K562 (cell line): ENCODE measurements at regions not wholly inside any gene's neighbourhood (a gene's known extent, or its start where the extent isn't known, plus 50 kb on each side); places are given as distances from the start of the nearest gene placed in this dataset.

ENCODE experiments used
- ATAC-seq: fragments of 200-7000 bp; cut with Tn5 transposase; 3 replicates; pipeline ENCODE4 v1.9.1; 2020; ENCODE audit warnings: moderate library complexity
- BruUV-seq: library from RNA; stranded (reverse); fragments of 400-500 nt; replicated peaks from 2 replicates; lab custom pipeline; 2021; lab: Mats Ljungman, UMichigan
- CTCF ChIA-PET: fragments of 300-600 bp; formaldehyde crosslinking; extraction: SDS; loops from one replicate; lab custom pipeline; 2021; ENCODE audit warnings: low intra/inter-chr PET ratio; lab: Yijun Ruan, JAX
- POLR2A ChIA-PET: fragments of 300-600, 350-650 bp; sonication (Branson Sonifier 250); formaldehyde crosslinking; extraction: SDS; loops from one replicate; lab custom pipeline; 2021; ENCODE audit warnings: antibody characterized with exemption, inconsistent platforms; lab: Yijun Ruan, JAX
- DNase-seq, 4 experiments: peaks; one replicate each; pipeline versions ENCODE4 v3.0.0 to v3.0.0-alpha.2; 2011 to 2018; ENCODE audit warnings: low spot score in 3 of 4, mixed read lengths in 3 of 4; ENCODE audit errors: extremely low read depth in 1 of 4
- FAIRE-seq: peaks from 2 replicates; lab custom pipeline; 2011; peaks lifted over from hg19 to GRCh38; lab: Jason Lieb, UNC
- H2AFZ ChIP-seq: 2 replicates; pipeline ENCODE4 v1.6.0; 2011; ENCODE audit warnings: low read depth, low read length, control low read depth, inconsistent platforms
- H3K27ac ChIP-seq: fragments of 200-600 bp; 3 replicates; pipeline ENCODE4 v1.8.0; 2011; ENCODE audit warnings: low read depth, mild to moderate bottlenecking, control low read depth, inconsistent platforms, low read length, moderate library complexity, mixed read lengths; ENCODE audit errors: extremely low read depth
- H3K27me3 ChIP-seq, 2 experiments: fragments of 300-600 bp in 1 of 2; 2 replicates in 1 of 2; 3 replicates in 1 of 2; pipeline versions ENCODE4 v1.6.0 to v1.8.0; 2011; ENCODE audit warnings: inconsistent platforms in 2 of 2, low read length in 2 of 2, mild to moderate bottlenecking in 1 of 2, mixed read lengths in 1 of 2, moderate library complexity in 1 of 2; ENCODE audit not compliant: control insufficient read depth in 2 of 2, insufficient read depth in 2 of 2
- H3K36me3 ChIP-seq: fragments of 300-600 bp; 3 replicates; pipeline ENCODE4 v1.8.0; 2011; ENCODE audit warnings: mild to moderate bottlenecking, low read length, inconsistent platforms; ENCODE audit not compliant: control insufficient read depth, insufficient read depth
- H3K4me1 ChIP-seq, 2 experiments: fragments of 200-600 bp in 1 of 2; replicated peaks in 1 of 2; 2 replicates in 1 of 2; 3 replicates in 1 of 2; pipeline versions ENCODE4 v1.5.1 to v1.8.0; 2011; ENCODE audit warnings: inconsistent platforms in 2 of 2, low read length in 2 of 2, mild to moderate bottlenecking in 1 of 2, mixed read lengths in 1 of 2, moderate library complexity in 1 of 2; ENCODE audit not compliant: control insufficient read depth in 2 of 2, insufficient read depth in 2 of 2
- H3K4me2 ChIP-seq: 2 replicates; pipeline ENCODE4 v1.6.1; 2011; ENCODE audit warnings: low read length, control low read depth, inconsistent platforms, mixed read lengths; ENCODE audit not compliant: insufficient read depth
- H3K4me3 ChIP-seq: fragments of 200-600 bp; sonication (generic), shearing (Covaris generic); 2 replicates; pipeline ENCODE4 v1.5.1; 2016; ENCODE audit warnings: control low read depth, inconsistent platforms
- H3K79me2 ChIP-seq: fragments of 200-600 bp; 3 replicates; pipeline ENCODE4 v1.8.0; 2011; ENCODE audit warnings: low read length, inconsistent platforms; ENCODE audit not compliant: control insufficient read depth, insufficient read depth
- H3K9ac ChIP-seq, 2 experiments: 2 replicates each; pipeline versions ENCODE4 v1.6.0 to v1.6.1; 2011; ENCODE audit warnings: low read depth in 2 of 2, low read length in 2 of 2, control low read depth in 1 of 2, inconsistent platforms in 1 of 2, mild to moderate bottlenecking in 1 of 2, mixed read lengths in 1 of 2; ENCODE audit not compliant: insufficient read depth in 1 of 2
- H3K9me1 ChIP-seq: one replicate; pipeline ENCODE4 v1.6.0; 2011; ENCODE audit warnings: inconsistent platforms, mild to moderate bottlenecking, low read length, moderate library complexity; ENCODE audit not compliant: control insufficient read depth, insufficient read depth
- H3K9me3 ChIP-seq: replicated peaks from 2 replicates; pipeline ENCODE4 v1.5.1; 2011; ENCODE audit warnings: low read depth, low read length, inconsistent platforms; ENCODE audit not compliant: control insufficient read depth, insufficient read depth
- H4K20me1 ChIP-seq: replicated peaks from 2 replicates; pipeline ENCODE4 v1.6.1; 2011; ENCODE audit warnings: low read length, inconsistent platforms, mixed read lengths; ENCODE audit not compliant: control insufficient read depth, insufficient read depth
- ADNP ChIP-seq: fragments of 200-800 bp; sonication (Bioruptor generic); IDR thresholded peaks from 2 replicates; pipeline ENCODE4 v1.6.1; 2016; ENCODE audit warnings: missing genetic modification characterization, missing compliant biosample characterization
- ARHGAP35 ChIP-seq: fragments of 450-650 bp; IDR thresholded peaks from 2 replicates; pipeline ENCODE4 v1.6.1; 2018; ENCODE audit not compliant: partially characterized antibody
- ATF4 ChIP-seq: fragments of 450-650 bp; formaldehyde crosslinking; IDR thresholded peaks from 2 replicates; pipeline ENCODE4 v1.4.0; 2022; ENCODE audit warnings: mild to moderate bottlenecking, moderate library complexity
- C11orf30 ChIP-seq: fragments of 450-650 bp; IDR thresholded peaks from 2 replicates; pipeline ENCODE4 v1.6.1; 2016; ENCODE audit warnings: low read depth, mild to moderate bottlenecking
- CREB5 ChIP-seq: fragments of 250-450 bp; sonication (Bioruptor Pico); IDR thresholded peaks from 2 replicates; pipeline ENCODE4 v1.5.0; 2020; ENCODE audit warnings: mild to moderate bottlenecking
- DLX4 ChIP-seq: fragments of 250-450 bp; sonication (Bioruptor Pico); IDR thresholded peaks from 2 replicates; pipeline ENCODE4 v1.6.1; 2021; ENCODE audit warnings: mild to moderate bottlenecking
- E2F6 ChIP-seq, 2 experiments: IDR thresholded peaks; 2 replicates each; pipeline ENCODE4 v1.6.1; 2011; ENCODE audit warnings: borderline replicate concordance in 1 of 2, control low read depth in 1 of 2, low read depth in 1 of 2, low read length in 1 of 2, mild to moderate bottlenecking in 1 of 2, mixed read lengths in 1 of 2, moderate library complexity in 1 of 2; ENCODE audit not compliant: insufficient read depth in 1 of 2, insufficient read length in 1 of 2, poor library complexity in 1 of 2, severe bottlenecking in 1 of 2; ENCODE audit errors: extremely low read depth in 1 of 2
- FOSL1 ChIP-seq: fragments of 200-800 bp; sonication (Bioruptor generic); conservative IDR thresholded peaks from 2 replicates; pipeline ENCODE4 v1.6.1; 2016; ENCODE audit warnings: missing genetic modification characterization, missing compliant biosample characterization
- GTF2F1 ChIP-seq: IDR thresholded peaks from 2 replicates; pipeline ENCODE4 v1.6.1; 2011; ENCODE audit warnings: low read depth, low read length, improper control_type of control experiment
- KHSRP ChIP-seq: fragments of 450-650 bp; IDR thresholded peaks from 2 replicates; pipeline ENCODE4 v1.6.1; 2017
- MAFK ChIP-seq: IDR thresholded peaks from 2 replicates; pipeline ENCODE4 v1.6.1; 2011; ENCODE audit warnings: low read length, improper control_type of control experiment
- MCM7 ChIP-seq, 2 experiments: fragments of 450-650 bp; IDR thresholded peaks; 2 replicates each; pipeline ENCODE4 v1.6.1; 2016 to 2018
- NELFE ChIP-seq: IDR thresholded peaks from 2 replicates; pipeline ENCODE4 v1.6.1; 2011; ENCODE audit warnings: mild to moderate bottlenecking; ENCODE audit not compliant: insufficient read depth, insufficient read length
- PATZ1 ChIP-seq: fragments of 250-450 bp; sonication (Bioruptor Pico); IDR thresholded peaks from 2 replicates; pipeline ENCODE4 v1.5.0; 2020; ENCODE audit warnings: mild to moderate bottlenecking, borderline replicate concordance
- RNF2 ChIP-seq: sonication (generic); IDR thresholded peaks from 2 replicates; pipeline ENCODE4 v1.6.1; 2016
- ZNF263 ChIP-seq: sonication (generic); formaldehyde crosslinking; IDR thresholded peaks from 2 replicates; pipeline ENCODE4 v1.8.0; 2022; ENCODE audit warnings: mild to moderate bottlenecking, missing genetic modification reagents, borderline replicate concordance
- ZNF561 ChIP-seq: fragments of 450-650 bp; formaldehyde crosslinking; conservative IDR thresholded peaks from 2 replicates; pipeline ENCODE4 v1.4.0; 2020; ENCODE audit warnings: mild to moderate bottlenecking, moderate library complexity
- WGBS: fragments of 100-300 bp; shearing (Covaris generic); methylation state at CpG from one replicate; pipeline ENCODE4 v1.1.6; 2016; ENCODE audit warnings: low coverage, mixed read lengths; ENCODE audit not compliant: insufficient coverage; ENCODE audit errors: missing lambda C conversion rate; 5-methylcytosine and 5-hydroxymethylcytosine counted together
- in situ Hi-C: fragments of 300-500 bp; cut with MboI; formaldehyde crosslinking; loops from 4 replicates; pipeline ENCODE4 v1.15.0; 2018; ENCODE audit warnings: inconsistent platforms, mixed read lengths
- intact Hi-C: fragments of 100-400 bp; cut with micrococcal nuclease; formaldehyde crosslinking; loops from 2 replicates; pipeline ENCODE4 v1.14.2; 2022

DNA sequence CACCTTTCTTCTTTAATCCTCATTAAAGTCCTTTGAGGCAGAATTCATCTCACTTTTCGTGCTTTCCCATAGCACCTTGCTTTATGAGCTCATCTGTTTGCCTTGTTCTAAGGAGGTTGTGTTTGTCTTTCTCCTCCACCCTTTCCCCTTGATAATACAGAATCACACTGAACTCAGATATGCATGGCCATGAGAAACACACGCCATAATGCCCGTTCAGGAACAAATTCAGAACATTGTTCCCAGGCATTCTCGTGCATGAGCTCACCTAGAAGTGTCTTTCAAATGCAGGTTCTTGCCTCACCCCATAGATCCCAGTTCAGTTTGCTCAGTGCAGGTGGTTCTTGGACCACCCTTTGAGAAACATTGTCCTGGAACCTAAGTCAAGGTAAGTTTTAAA is 71.1 kb downstream of the TMEM114 start:
- no peak overlapping the region for H3K27ac ChIP-seq
- no peaks in the 10 kb centered on the region for H3K36me3 ChIP-seq
- no peaks in the 10 kb centered on the region for H3K9me1 ChIP-seq
- H3K4me2 ChIP-seq = no peak overlapping the region
- H3K79me2 ChIP-seq = no peaks in the 10 kb centered on the region
- H3K9ac ChIP-seq = no peak overlapping the region
- no peaks in the 10 kb centered on the region for H3K4me1 ChIP-seq
- no peak for TF ChIP-seq RNF2
- no peak for TF ChIP-seq ZNF263 (CRISPR knock-in tag)
- TF ChIP-seq PATZ1 (CRISPR knock-in tag) = no peak
- TF ChIP-seq ATF4 (CRISPR knock-in tag) = no peak
- TF ChIP-seq FOSL1 (tag) = no peak
- TF ChIP-seq CREB5 (CRISPR knock-in tag) = no peak
- TF ChIP-seq ADNP (tag) = no peak
- TF ChIP-seq MAFK = no peak
- no peak for TF ChIP-seq DLX4
- TF ChIP-seq KHSRP = no peak
- no peak for TF ChIP-seq NELFE
- no peak for TF ChIP-seq E2F6 (IDR thresholded peaks at IDR 0.05; ENCODE audit: borderline replicate concordance in 1 of 2, extremely low read depth in 1 of 2, insufficient read depth in 1 of 2, insufficient read length in 1 of 2, low read depth in 1 of 2, low read length in 1 of 2, poor library complexity in 1 of 2, severe bottlenecking in 1 of 2)
- no peak for TF ChIP-seq GTF2F1
- no peak for TF ChIP-seq MCM7 (IDR thresholded peaks at IDR 0.05)
- no peak for TF ChIP-seq C11orf30
- no peak for TF ChIP-seq ZNF561 (CRISPR knock-in tag)
- no peak for TF ChIP-seq ARHGAP35
- no peak for FAIRE-seq
- CTCF ChIA-PET = no interaction called here
- BruUV-seq = no TSS peak
- no peak overlapping the region for H3K4me3 ChIP-seq
- no peak for DNase-seq
- WGBS = 1% methylated on average over 4 of the region's 4 CpGs
- in situ Hi-C loops (no loop called here), intact Hi-C loops (no loop called here)
- no peaks in the 10 kb centered on the region for H4K20me1 ChIP-seq
- POLR2A ChIA-PET = no interaction called here
- no peak for ATAC-seq
- H3K27me3 ChIP-seq = peaks cover 16 to 23% of the 10 kb centered on the region in 2 experiments; a peak in 3 of 5 replicates
- H3K9me3 ChIP-seq = no peaks in the 10 kb centered on the region
- H2AFZ ChIP-seq = no peak overlapping the region
